GM23338 (cell line): ENCODE measurements at regions not wholly inside any gene's neighbourhood (a gene's known extent, or its start where the extent isn't known, plus 50 kb on each side); places are given as distances from the start of the nearest gene placed in this dataset.

Source experiments
- ATAC-seq: fragments of 200-7000 bp; cut with Tn5 transposase; 3 replicates; pipeline ENCODE4 v1.9.1; 2020
- DNase-seq: peaks from one replicate; pipeline ENCODE4 v3.0.0-alpha.2; 2015; ENCODE audit warnings: low spot score
- H2AFZ ChIP-seq: fragments of 200-600 bp; sonication (generic); 2 replicates; pipeline ENCODE4 v1.8.0; 2016; ENCODE audit warnings: antibody characterized with exemption, mild to moderate bottlenecking, moderate library complexity
- H3F3A ChIP-seq: fragments of 200-600 bp; sonication (generic); replicated peaks from 2 replicates; pipeline ENCODE4 v1.8.0; 2017; ENCODE audit warnings: antibody characterized with exemption, mixed run types, low read depth
- H3K27ac ChIP-seq: fragments of 200-600 bp; sonication (generic); 2 replicates; pipeline ENCODE4 v1.6.1; 2016; ENCODE audit warnings: low read depth
- H3K27me3 ChIP-seq: fragments of 200-600 bp; sonication (generic); 2 replicates; pipeline ENCODE4 v1.8.0; 2016; ENCODE audit warnings: mild to moderate bottlenecking, mixed run types, moderate library complexity; ENCODE audit not compliant: insufficient read depth
- H3K36me3 ChIP-seq: fragments of 200-600 bp; sonication (generic); 2 replicates; pipeline ENCODE4 v1.8.0; 2016; ENCODE audit warnings: mild to moderate bottlenecking; ENCODE audit not compliant: insufficient read depth
- H3K4me1 ChIP-seq: fragments of 200-600 bp; sonication (generic); 2 replicates; pipeline ENCODE4 v1.8.0; 2016; ENCODE audit warnings: mild to moderate bottlenecking, moderate library complexity; ENCODE audit not compliant: insufficient read depth
- H3K4me2 ChIP-seq: fragments of 200-600 bp; sonication (generic); 2 replicates; pipeline ENCODE4 v1.7.1; 2017; ENCODE audit warnings: mixed run types
- H3K4me3 ChIP-seq: fragments of 200-600 bp; sonication (generic); 2 replicates; pipeline ENCODE4 v1.6.1; 2016; ENCODE audit warnings: mixed run types
- H3K79me2 ChIP-seq: fragments of 200-600 bp; sonication (generic); replicated peaks from 2 replicates; pipeline ENCODE4 v1.8.0; 2017; ENCODE audit warnings: mild to moderate bottlenecking; ENCODE audit not compliant: insufficient read depth
- H3K9me2 ChIP-seq: fragments of 200-600 bp; sonication (generic); 2 replicates; pipeline ENCODE4 v1.8.0; 2017; ENCODE audit not compliant: insufficient read depth
- H4K20me1 ChIP-seq: fragments of 200-600 bp; sonication (generic); replicated peaks from 2 replicates; pipeline ENCODE4 v1.8.0; 2017; ENCODE audit warnings: mild to moderate bottlenecking; ENCODE audit not compliant: insufficient read depth
- H3K27ac Mint-ChIP-seq: 2 replicates; pipeline ENCODE4 v1.8.0; 2020; ENCODE audit warnings: inconsistent platforms, mild to moderate bottlenecking, moderate library complexity, mixed read lengths
- H3K27me3 Mint-ChIP-seq: 3 replicates; pipeline ENCODE4 v1.8.0; 2022; ENCODE audit warnings: low read depth, mild to moderate bottlenecking, moderate library complexity, mixed read lengths, inconsistent platforms; ENCODE audit not compliant: insufficient read depth, poor library complexity
- H3K36me3 Mint-ChIP-seq: 3 replicates; pipeline ENCODE4 v1.8.0; 2021; ENCODE audit warnings: low read depth, mild to moderate bottlenecking, inconsistent platforms, moderate library complexity, mixed read lengths
- H3K4me1 Mint-ChIP-seq: 3 replicates; pipeline ENCODE4 v1.8.0; 2020; ENCODE audit warnings: mild to moderate bottlenecking, inconsistent platforms, mixed read lengths
- H3K4me3 Mint-ChIP-seq: 3 replicates; pipeline ENCODE4 v1.8.0; 2021; ENCODE audit warnings: moderate library complexity, mild to moderate bottlenecking, inconsistent platforms, mixed read lengths
- H3K9me3 Mint-ChIP-seq: 3 replicates; pipeline ENCODE4 v1.8.0; 2020; ENCODE audit warnings: moderate library complexity, mild to moderate bottlenecking, inconsistent platforms, mixed read lengths
- EZH2 ChIP-seq: fragments of 200-600 bp; sonication (generic); IDR thresholded peaks from one replicate; pipeline ENCODE4 v1.8.0; 2017; ENCODE audit warnings: antibody characterized with exemption, mild to moderate bottlenecking, low read depth; ENCODE audit not compliant: unreplicated experiment
- NANOG ChIP-seq: IDR thresholded peaks from 2 replicates; pipeline ENCODE4 v1.6.1; 2016; ENCODE audit warnings: antibody characterized with exemption, borderline replicate concordance
- REST ChIP-seq: IDR thresholded peaks from one replicate; pipeline ENCODE4 v1.6.1; 2018; ENCODE audit warnings: antibody characterized with exemption; ENCODE audit not compliant: unreplicated experiment
- STAT1 ChIP-seq: IDR thresholded peaks from one replicate; pipeline ENCODE4 v1.6.1; 2016; ENCODE audit warnings: antibody characterized with exemption; ENCODE audit not compliant: unreplicated experiment
- TF ChIP-seq, protein P1 (sequence below), 2 experiments: fragments of 200-600 bp in 1 of 2; sonication (generic) in 1 of 2; conservative IDR thresholded peaks; 2 replicates each; pipeline versions ENCODE4 v1.5.1 to v1.6.1; 2016 to 2017; ENCODE audit warnings: antibody characterized with exemption in 2 of 2, low read depth in 2 of 2, mild to moderate bottlenecking in 2 of 2, moderate library complexity in 1 of 2
- TF ChIP-seq, protein P2 (sequence below): IDR thresholded peaks from 2 replicates; pipeline ENCODE4 v1.6.1; 2016; ENCODE audit warnings: antibody characterized with exemption

DNA sequence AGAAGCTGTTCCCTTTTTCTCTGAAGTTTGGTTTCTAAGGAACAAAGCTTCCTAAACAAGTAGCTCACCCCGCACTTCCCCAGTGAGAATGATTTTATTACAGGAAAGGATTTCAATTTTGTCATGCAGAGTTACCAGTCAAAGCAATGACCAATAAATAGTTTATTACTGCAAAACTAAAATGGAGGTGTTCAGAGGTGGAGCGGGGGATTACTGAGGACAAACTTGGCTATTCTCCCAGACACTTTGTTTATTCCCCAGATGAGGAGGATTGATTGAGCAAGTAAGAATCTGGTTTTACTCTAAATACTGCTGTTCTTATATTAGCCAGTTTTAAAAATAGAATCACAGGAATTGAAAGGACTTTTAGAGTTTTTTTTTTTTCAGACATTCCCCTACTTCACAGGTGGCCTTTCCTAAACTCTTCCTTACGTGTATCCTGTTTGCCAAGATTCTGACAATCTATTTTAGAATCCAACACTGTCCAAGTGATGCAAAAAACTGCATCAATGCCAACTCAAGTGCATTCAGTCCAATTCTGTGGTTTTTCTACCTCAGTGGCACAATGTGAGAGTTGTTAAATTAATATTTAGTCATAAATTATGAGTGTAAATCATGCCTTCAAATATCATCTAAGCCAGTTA lies 136.1 kb downstream of the TNFSF18 start (continued):
- TF ChIP-seq, protein P1, sequence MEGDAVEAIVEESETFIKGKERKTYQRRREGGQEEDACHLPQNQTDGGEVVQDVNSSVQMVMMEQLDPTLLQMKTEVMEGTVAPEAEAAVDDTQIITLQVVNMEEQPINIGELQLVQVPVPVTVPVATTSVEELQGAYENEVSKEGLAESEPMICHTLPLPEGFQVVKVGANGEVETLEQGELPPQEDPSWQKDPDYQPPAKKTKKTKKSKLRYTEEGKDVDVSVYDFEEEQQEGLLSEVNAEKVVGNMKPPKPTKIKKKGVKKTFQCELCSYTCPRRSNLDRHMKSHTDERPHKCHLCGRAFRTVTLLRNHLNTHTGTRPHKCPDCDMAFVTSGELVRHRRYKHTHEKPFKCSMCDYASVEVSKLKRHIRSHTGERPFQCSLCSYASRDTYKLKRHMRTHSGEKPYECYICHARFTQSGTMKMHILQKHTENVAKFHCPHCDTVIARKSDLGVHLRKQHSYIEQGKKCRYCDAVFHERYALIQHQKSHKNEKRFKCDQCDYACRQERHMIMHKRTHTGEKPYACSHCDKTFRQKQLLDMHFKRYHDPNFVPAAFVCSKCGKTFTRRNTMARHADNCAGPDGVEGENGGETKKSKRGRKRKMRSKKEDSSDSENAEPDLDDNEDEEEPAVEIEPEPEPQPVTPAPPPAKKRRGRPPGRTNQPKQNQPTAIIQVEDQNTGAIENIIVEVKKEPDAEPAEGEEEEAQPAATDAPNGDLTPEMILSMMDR (conservative IDR thresholded peaks at IDR 0.05; ENCODE audit: low read depth in 2 of 2) = no peak

DNA sequence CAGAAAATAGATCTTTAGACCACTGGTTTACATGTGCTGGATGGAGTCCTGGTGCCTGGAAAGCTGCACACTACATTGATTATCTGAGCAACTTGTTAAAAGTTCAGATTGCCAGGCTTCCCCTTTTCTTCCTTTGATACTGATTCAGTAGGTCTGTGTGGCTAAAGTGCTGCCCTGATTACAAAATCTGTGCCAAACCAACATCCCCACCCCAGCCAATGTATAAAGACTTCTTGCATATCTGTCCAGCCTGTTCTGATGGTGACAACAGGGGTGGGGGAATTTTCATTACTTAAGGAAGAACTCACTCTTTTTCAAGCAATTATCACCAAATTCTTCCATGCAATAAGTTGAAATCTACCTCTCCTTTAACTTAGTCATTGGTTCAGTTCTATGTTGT lies 135.5 kb downstream of the TNFSF18 start:
- Mint-ChIP-seq H3K27me3 (peaks cover 2% of the 10 kb centered on the region), H3K4me3 (no peak overlapping the region), H3K4me1 (no peaks in the 10 kb centered on the region), H3K36me3 (peaks cover 12% of the 10 kb centered on the region), H3K9me3 (peaks cover 36% of the 10 kb centered on the region), H3K27ac (no peak overlapping the region)
- Histone ChIP-seq H3K9me2 (peaks cover 10% of the 10 kb centered on the region; the same call in 1 of the 2 replicates), H2AFZ (no peak overlapping the region), H3K36me3 (peaks cover 5% of the 10 kb centered on the region; the same call in 1 of the 2 replicates), H3K4me1 (no peaks in the 10 kb centered on the region), H3K27ac (no peak overlapping the region), H3K4me3 (no peak overlapping the region), H3F3A (no peaks in the 10 kb centered on the region), H3K79me2 (no peaks in the 10 kb centered on the region), H3K27me3 (no peaks in the 10 kb centered on the region), H4K20me1 (no peaks in the 10 kb centered on the region), H3K4me2 (no peak overlapping the region)
- TF ChIP-seq STAT1 = no peak
- TF ChIP-seq, protein P2, sequence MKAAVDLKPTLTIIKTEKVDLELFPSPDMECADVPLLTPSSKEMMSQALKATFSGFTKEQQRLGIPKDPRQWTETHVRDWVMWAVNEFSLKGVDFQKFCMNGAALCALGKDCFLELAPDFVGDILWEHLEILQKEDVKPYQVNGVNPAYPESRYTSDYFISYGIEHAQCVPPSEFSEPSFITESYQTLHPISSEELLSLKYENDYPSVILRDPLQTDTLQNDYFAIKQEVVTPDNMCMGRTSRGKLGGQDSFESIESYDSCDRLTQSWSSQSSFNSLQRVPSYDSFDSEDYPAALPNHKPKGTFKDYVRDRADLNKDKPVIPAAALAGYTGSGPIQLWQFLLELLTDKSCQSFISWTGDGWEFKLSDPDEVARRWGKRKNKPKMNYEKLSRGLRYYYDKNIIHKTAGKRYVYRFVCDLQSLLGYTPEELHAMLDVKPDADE = no peak
- TF ChIP-seq NANOG = no peak
- TF ChIP-seq REST = no peak
- no peak for TF ChIP-seq EZH2
- TF ChIP-seq, protein P1 (conservative IDR thresholded peaks at IDR 0.05; ENCODE audit: low read depth in 2 of 2) = no peak
- no peak for DNase-seq
- no peak for ATAC-seq
